ENCODE measurements at regions not wholly inside any gene's neighbourhood (a gene's known extent, or its start where the extent isn't known, plus 50 kb on each side); places are given as distances from the start of the nearest gene placed in this dataset.

DNA sequence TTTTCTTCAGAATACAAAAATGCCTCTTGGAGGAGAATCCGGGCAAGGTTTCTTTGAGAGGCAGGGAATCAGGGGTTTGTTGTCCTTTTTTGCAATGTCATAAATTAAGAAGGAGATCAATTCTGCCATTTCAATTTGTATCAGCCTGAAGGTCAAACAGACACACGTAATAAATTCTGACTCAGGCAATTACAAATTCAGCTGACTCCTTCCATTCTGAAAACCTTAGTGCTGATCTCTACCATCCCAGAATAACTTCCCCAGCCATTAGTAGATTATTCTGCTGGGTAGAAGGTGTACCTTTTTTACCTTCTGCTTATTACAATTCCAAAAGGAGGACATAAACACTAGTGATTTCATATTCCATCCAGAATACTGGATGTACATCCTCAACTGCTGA, 516.6 kb downstream of the AGTPBP1 start:
- in situ Hi-C loops (cut with MboI; ENCODE audit: low pct_unique_long_range_greater_than_20kb, low sequenced_read_pairs), result no loop called here
- no peak for DNase-seq

DNA sequence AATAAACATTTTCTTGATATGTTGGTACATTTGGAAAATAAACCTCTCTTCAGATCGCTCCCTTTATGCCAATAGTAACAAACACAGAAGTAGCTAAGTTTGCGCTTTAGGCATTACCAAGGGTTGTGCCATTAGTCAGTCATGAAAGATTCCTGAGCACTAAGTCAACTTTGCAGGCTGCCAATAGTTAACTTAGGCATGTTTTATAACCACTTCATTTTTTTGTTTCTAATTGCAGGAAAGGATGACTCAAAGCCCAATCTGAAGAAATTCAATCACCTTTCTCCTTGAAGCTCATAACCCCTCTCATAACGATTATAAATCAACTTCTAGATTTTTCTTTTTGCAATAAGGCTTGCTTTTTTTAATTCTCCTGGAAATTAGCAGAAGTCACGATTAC, 517.0 kb downstream of the AGTPBP1 start:
- DNase-seq, result no peak
- in situ Hi-C loops (cut with MboI; ENCODE audit: low pct_unique_long_range_greater_than_20kb, low sequenced_read_pairs), result no loop called here

DNA sequence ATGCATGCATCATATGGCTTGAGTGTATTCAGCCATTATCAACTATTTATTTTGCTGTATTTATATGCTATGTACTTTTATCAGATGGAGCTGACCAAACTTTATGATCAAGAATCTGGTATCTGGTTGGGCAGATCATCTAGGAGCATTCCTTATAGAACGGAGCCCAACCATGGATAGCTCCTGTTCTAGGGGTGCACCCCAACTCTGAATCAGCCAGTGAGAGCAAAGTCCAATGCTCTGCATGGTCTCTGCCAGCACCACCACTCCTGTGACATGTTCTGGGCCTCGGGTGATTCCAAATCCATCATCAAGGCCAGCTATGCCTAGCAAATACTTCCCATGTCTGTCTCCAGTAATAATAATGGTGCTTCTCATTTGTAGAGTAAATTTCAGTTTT, 517.5 kb downstream of the AGTPBP1 start:
- no peak for DNase-seq
- in situ Hi-C loops (cut with MboI; ENCODE audit: low pct_unique_long_range_greater_than_20kb, low sequenced_read_pairs), result no loop called here

DNA sequence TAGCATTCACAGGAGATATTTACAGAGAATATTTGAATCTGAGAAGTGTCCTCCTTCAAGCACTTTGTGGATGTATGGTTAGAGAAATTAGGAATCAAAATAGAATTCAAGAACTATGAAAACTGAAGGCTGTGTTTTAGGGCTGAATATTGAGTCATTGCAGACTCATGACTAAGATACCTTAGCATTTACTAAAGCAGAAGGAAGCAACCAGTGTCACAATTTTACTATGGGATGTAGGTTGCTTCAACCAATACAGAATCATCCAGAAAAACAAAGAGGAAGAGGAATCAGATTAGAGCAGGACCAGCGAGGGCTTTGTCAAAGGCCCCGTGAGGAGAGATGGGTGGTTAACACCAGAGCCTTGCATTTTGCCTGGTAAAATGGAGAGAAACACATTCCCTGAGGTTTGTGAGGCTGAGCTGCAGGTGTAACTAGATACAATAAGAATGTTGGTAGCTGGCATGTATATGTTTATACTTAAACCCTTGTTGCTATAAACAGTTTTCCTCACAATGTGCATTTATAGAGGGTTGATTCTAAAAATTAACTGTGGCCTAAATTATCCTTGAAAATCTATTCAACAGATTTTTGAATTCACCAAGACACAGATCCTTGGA, 518.1 kb downstream of the AGTPBP1 start:
- no peak for DNase-seq
- in situ Hi-C loops (cut with MboI; ENCODE audit: low pct_unique_long_range_greater_than_20kb, low sequenced_read_pairs), result no loop called here

DNA sequence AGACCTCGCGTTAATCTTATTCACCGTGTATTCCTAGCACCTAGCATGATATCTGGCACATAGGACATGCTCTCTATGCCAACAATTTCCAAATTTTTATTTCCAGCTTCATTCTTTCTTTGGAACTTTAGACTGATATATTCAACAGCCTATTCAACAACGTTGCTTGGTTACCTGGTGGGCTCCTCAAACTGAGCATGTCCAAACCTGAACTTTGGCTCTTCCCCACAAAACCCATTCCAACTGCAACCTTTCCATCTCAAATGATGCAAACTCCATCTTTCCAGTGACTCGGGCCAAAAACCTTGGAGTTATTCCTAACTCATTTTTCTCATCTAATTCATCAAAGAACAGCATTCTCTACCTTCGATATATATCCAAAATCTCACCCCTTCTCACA, 525.2 kb downstream of the AGTPBP1 start:
- in situ Hi-C loops (cut with MboI; ENCODE audit: low pct_unique_long_range_greater_than_20kb, low sequenced_read_pairs), result no loop called here
- DNase-seq, result no peak

DNA sequence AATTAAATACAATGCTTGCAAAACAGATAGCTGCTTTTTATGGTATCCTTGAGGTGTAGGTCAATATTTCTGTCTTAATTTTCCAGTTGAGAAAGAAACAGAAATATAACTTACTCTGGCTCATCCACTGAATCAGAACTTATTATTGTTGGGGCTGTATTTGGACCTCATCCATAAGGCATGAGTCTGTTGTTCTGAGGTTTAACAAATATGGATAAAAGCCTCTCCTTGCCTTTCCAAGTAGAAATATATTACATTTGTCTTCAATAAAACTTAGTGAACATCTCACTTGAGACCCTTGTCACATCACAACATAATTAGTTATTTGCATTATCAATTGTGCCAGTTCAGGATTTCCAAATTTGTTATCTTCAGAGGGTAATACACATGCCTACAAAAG, 525.8 kb downstream of the AGTPBP1 start:
- no peak for DNase-seq
- in situ Hi-C loops (cut with MboI; ENCODE audit: low pct_unique_long_range_greater_than_20kb, low sequenced_read_pairs), result no loop called here

DNA sequence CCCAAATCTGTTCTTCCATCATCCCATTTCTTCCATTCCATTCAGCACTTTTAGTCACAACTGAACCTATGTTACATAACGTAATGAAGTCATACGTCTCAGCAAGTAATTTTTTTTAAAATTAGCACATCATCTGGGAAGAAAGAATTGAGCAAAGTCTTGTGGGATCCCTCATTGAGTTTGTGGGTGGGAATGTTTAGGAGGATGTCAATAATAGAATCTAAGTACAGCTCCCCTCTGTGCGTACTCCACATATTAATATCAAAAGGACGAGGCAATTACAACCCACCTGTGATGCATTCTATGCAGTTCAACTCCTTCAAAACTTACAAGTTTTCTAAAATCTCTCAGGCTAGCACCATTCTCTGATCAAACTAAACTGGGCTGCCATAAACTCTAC, 526.3 kb downstream of the AGTPBP1 start:
- in situ Hi-C loops (cut with MboI; ENCODE audit: low pct_unique_long_range_greater_than_20kb, low sequenced_read_pairs), result no loop called here
- DNase-seq, result no peak

DNA sequence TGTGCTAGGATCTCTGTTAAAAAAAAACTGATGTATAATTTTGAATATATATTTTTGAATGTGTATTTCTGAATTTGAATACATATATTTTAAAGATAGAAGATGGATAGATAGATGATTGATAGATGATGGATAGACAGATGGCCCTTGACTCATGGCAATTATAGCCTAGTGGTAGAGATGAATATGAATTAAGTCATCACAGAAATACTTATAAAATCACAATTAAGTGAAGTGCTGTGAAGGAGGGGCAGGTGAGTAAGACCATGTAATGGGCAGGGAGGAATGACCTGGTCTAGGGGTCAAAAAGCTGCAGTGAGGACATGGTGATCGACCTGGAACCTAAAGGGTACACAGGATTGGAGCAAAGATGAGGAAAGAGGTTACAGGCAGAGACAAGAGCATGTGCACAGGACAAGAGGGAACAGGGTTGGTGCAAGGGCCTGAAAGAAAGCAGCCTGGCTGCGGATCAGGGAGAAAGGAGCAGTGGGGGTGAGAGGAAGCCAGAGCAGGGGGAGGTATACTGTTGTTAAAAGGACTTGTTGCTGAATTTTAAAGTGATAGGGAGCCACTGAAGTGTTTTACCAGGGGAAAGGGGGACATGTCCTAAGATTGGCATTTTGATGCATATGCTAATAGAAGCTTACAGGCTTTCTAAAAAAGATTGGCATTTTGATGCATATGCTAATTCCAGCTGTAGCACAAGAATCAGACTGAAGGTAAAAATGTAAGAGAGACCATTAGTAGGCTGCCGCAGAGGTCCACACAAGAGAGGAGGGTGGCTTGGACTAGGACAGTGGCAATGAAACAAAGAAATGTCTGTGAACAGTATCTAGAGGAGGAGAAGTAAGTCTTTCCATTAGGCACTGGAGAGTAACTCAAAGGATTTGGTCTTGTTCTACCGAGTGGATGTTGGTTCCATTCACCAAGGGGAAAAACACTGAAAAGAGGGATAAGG, 527.8 kb downstream of the AGTPBP1 start:
- DNase-seq, result no peak
- in situ Hi-C loops (cut with MboI; ENCODE audit: low pct_unique_long_range_greater_than_20kb, low sequenced_read_pairs), result no loop called here

DNA sequence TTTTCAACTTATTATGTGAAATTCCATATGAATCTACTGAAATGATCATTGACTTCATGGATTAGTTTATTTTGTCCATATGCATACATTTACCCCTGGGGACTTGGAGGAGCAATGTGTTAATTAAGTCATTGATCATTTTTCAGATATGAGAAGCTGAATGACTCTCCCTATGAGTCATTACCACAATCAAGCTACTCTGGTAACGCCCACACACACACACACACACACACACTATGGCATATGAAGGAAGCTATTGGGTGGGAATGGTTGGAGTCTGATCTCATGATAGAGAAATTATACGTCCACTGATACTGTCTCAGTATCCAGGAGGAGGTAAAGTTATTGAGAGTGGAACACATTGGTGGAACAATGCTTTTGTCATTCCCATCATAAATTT, 528.9 kb downstream of the AGTPBP1 start:
- DNase-seq, result no peak
- in situ Hi-C loops (cut with MboI; ENCODE audit: low pct_unique_long_range_greater_than_20kb, low sequenced_read_pairs), result no loop called here

DNA sequence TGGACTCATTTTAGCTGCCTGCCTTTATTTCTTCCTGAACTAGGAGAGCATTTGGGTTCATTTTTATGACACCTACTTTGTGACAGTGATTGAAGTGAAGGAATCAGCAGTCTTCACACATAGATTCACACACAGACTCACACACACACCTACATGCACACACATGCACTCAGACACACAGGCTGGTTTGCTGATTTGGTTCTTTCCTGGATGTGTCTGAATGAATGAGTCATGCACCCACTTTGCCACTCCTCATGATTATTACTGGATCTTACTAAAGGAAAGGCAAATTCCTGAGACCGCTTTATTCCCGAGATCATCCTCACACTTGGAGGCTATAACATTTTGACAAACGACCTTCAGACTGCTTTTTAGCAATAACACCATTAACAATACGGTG, 529.5 kb downstream of the AGTPBP1 start:
- no peak for DNase-seq
- in situ Hi-C loops (cut with MboI; ENCODE audit: low pct_unique_long_range_greater_than_20kb, low sequenced_read_pairs), result no loop called here

DNA sequence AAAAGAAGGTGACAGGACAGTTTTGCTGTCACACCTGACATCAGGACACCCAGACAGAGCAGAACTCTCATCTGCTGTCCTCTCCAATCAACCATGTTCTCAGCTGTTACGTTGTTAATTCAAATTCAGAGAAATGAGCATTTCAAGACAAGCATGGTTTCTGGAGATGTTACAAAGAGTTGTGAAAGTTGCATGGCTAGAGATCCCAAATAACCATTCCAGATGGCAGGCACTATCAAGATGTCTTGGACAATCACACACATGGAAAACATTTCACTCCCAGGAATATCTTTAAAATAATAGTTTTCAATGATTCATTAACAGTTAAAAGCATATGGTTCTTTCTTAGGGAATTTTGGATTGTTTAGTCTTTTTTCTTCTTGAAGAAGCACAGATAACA, 533.1 kb downstream of the AGTPBP1 start:
- in situ Hi-C loops (cut with MboI; ENCODE audit: low pct_unique_long_range_greater_than_20kb, low sequenced_read_pairs), result no loop called here
- DNase-seq, result no peak

DNA sequence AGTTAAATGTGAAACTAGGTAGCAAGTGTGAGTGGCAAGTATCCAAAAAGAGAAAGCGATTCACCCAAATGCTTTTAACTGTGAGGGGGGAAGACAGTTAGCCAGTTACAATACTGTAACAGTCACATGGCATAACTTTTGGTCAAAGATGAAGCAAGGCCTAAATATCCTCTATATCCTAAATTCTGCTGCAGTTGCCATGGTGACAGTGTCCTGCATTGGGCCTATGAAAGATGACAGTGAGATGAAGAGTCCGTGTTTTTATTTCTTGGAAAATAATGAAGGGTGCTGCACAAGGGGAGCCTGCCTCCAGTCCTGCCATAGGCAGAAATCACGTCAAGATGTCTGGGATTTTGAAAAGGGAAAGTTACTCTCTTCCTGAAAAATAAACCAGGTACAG, 534.6 kb downstream of the NTRK2 start:
- in situ Hi-C loops (cut with MboI; ENCODE audit: low pct_unique_long_range_greater_than_20kb, low sequenced_read_pairs), result no loop called here
- no peak for DNase-seq

DNA sequence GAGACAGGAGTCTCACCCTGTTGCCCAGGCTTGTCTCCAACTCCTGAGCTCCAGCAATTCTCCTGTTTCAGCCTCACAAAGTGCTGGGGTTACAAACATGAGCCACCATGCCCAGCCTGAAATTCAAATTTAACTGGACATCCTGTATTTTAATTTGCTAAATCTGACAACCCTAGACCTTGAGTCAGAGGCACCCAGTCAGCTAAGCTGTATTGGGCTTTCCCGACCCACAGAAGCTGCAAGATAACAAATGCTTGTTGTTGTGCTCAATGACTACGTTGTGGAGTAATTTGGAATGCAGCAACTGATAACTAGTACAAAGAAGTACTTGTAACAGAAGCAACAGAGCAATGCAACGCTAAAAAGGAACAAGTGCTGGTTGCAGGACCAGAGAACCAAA, 533.1 kb downstream of the NTRK2 start:
- in situ Hi-C loops (cut with MboI; ENCODE audit: low pct_unique_long_range_greater_than_20kb, low sequenced_read_pairs), result no loop called here
- no peak for DNase-seq

DNA sequence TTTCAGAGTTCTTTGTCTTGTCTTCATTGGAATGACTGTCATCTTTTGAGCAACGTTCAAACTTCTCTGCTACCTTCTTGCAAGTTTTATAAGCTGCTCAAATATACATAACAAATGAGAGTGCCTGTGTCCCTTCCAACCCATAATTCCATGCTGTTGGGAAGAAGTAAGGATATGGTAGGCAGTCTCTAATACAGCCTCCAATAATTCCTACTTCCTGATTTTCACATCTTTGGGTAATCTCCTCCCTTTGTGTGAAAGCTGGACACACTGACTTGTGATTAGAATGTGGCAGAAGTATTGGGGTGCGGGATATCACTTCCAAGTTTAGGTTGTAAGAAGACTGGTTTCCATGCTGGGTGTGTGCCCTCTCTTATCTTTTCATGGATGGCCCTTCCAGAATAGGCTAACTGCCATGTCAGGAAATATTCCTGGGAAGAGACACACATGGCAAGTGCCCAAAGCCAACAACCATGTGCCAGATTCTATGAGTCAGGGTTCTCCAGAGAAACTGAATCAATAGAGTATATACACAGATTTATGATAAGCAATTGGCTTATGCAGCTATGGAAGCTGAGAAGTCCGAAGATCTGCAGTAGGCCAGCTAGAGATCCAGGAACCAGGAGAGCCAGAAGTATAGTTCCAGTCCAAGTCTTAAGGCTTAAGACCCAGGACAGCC, 531.3 kb downstream of the NTRK2 start:
- DNase-seq, result no peak
- in situ Hi-C loops (cut with MboI; ENCODE audit: low pct_unique_long_range_greater_than_20kb, low sequenced_read_pairs), result no loop called here

DNA sequence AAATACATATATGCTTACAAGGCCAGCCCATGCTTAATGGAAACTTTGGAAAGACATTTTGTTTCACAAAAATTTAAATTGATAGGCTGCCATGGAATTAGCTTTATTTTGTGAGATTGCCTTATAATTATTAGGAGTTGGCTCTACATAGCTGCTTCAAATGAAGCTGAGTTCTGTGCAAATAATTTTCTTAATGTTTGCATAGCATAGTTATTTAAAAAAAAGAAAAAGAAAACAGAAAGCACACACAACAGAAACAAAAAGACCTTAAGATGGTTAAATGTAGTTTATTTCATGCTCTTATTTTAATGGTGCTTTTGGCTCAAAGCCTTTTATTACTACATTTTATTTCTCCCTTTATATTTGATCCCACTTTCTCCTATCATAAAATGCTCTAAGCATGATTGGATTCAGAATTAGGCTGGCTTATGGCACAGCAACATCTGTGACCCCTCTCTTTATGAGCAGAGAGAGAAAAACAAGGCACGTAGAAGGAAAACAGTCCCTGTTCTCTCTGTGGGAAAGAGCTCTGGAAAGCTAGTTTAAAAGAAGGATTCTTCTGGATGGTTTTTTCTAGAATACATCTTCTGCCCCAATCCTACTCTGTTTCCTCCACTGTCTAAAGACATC, 530.5 kb downstream of the NTRK2 start:
- in situ Hi-C loops (cut with MboI; ENCODE audit: low pct_unique_long_range_greater_than_20kb, low sequenced_read_pairs), result no loop called here
- DNase-seq, result no peak

DNA sequence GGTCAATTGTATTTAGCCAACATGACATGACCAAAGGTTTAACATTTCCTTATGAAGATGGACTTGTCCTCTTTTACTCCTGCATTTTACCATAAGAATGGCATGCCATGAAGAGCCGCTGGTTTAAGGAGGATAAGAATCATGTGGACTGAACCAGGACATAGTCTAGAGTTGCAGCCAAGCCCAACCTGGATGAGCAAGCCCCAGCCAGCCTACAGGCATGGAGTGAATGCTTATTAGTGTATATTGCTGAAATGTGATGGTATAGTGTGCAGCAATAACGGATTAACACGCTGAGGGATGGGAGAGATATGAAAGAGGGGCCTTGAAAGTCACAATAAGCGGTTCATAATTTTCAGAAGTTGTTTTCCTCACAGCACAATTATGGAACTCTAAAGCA, 523.2 kb downstream of the NTRK2 start:
- in situ Hi-C loops (cut with MboI; ENCODE audit: low pct_unique_long_range_greater_than_20kb, low sequenced_read_pairs), result no loop called here
- no peak for DNase-seq

DNA sequence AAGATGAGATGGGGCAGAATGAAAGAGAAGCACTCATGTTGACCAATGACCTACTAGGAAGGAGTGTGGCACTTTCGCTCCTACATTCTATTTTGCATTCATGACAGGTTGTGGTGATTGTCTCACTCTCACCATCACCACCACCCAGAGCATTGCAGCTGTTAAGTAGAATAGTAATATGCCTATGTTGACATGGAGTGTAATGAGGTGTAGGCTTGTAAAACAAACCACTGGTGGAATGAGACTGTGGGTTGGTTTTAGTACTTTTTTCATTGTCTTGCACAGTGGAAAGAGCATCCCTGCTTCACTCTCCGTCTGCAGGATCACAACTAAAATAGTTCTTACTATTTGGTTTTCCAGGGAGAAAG, 516.7 kb downstream of the NTRK2 start:
- in situ Hi-C loops (cut with MboI; ENCODE audit: low pct_unique_long_range_greater_than_20kb, low sequenced_read_pairs), result no loop called here
- DNase-seq, result no peak

DNA sequence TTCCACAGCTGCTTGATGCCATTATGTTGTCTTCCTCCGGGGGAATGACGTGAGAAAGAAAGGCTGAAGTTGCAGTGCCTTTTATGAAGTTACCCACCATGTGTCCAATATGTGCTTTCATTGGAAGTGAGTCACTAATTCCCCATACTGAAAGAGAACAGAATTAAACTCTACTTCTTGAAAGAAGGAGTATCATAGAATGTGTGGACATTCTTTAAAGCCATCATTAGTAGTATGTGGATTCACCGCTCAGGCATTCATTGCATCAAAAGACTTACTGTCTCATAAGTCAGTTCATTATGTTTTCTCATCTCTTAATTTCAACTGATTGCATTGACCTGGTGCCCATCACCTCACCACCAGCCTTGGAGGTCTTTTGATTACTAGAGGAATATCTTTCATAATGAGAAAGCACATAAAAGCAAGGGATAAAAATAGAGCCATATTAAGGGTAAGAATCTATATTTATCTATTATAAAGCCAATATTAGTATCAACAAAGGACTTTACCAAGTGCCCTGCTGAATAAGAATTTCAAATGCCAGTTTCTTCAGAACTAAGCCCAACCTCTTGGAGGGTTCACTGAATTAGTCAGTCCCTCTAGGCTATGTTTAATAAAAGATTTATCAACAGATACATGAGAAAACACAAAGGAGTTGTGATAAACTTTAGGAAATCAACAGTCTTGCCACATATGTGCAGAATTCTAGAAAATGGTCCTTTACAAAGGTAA, 516.1 kb downstream of the NTRK2 start:
- in situ Hi-C loops (cut with MboI; ENCODE audit: low pct_unique_long_range_greater_than_20kb, low sequenced_read_pairs), result no loop called here
- no peak for DNase-seq

DNA sequence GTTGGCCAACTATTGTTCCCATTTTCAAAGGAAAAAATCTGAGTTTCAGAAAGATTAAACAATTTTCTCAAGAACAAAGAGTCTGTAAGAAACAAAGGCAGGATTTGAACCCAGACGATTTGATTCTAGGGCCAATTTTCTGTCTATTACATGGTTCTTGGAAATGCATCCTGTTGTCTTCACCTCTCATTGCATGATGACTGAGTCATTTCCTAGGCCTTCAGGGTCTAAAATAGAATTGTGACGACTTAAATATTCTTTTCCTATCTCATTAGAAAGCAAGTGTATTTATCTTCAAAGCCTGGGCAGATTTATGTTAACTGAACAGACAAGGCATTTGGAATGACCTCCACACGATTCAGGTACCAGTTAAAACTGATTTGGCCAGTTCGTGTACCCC, 512.9 kb downstream of the NTRK2 start:
- DNase-seq, result no peak
- in situ Hi-C loops (cut with MboI; ENCODE audit: low pct_unique_long_range_greater_than_20kb, low sequenced_read_pairs), result no loop called here

All from KBM-7 (cell line).